NCI-H748 treated with DMSO at 0.1 percent for 48 hours (cell line): ENCODE measurements at regions not wholly inside any gene's neighbourhood (a gene's known extent, or its start where the extent isn't known, plus 50 kb on each side); places are given as distances from the start of the nearest gene placed in this dataset.

Experiments used
- DNase-seq: peaks from one replicate; lab custom pipeline; 2025; lab: John Stamatoyannopoulos, UW

GRCh38 chr21:17406202-17406601 is 106.6 kb upstream of the CXADR start:
- DNase-seq, result no peak

DNA sequence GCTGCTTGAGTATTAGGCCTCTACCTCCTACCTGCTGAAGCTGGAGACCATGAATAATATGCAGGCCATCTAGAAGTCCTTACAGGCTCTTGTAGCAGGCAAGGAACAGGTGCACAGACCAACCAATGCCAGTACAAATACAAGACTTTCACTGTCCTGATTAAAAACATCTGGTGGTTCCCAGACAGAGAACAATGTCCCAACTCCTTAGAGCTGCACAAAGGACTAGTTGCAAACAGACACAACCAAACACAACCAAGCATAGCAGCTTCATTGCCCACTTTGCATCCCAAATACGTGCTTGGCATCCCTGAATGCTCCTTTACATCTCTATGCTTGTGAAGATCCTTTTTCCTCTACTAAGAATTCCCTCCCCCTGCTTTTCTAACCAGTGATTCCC is 98.1 kb upstream of the CXADR start:
- DNase-seq, result no peak

DNA sequence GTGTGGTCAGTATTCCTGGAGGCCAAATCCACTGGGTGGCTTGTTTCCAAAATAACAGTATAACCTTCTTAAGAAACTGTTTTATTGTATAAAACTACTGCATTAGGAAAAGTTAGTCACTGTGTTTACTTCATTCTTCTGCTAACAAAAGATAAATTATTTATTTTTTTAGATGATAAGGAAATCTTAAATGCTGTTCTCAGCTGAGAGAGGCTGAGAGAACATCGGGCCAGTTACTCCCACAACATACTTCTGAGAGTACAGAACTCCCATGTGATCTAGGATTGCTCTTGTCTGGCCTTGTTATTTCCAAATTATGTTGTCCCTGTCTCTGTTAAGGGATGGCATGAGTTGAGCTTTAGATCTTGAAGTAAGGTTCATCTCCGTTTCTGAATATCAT is 96.7 kb upstream of the CXADR start:
- DNase-seq, result no peak

GRCh38 chr21:17422931-17423330 is 89.9 kb upstream of the CXADR start:
- DNase-seq, result no peak

DNA sequence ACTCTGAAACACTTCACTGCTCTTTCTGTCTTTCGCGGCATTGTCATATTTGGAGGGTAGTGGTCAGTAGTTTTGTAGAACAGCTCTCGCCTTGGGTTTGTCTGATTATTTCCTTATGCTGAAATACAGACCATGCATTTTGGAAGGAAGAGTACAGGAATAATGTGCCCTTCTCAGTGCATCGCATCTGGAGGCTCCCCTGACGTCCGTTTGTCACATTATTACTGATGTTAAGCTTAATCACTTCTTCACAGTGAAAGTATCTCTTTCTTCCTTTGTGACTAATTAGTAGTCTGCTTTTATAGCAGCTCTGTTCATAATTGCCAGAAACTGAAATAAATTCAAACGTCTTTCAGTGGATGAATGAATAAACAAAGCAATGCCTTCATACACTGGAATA is 85.7 kb upstream of the CXADR start:
- DNase-seq, result no peak

GRCh38 chr21:17427831-17428483 is 84.9 kb upstream of the CXADR start:
- DNase-seq, result no peak

DNA sequence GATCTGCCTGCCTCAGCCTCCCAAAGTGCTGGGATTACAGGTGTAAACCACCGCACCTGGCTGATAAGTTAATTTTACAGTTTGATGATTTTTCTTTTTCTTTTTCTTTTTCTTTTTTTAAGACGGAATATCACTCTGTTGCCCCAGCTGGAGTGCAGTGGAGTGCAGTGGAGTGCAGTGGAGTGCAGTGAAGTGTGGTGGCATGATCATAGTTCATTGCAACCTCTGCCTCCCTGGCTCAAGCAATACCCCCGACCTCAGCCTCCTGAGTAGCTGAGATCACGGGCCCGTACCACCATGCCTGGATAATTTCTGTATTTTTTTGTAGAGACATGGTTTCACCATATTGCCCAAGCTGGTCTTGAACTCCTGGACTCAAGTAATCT is 84.4 kb upstream of the CXADR start:
- no peak for DNase-seq

DNA sequence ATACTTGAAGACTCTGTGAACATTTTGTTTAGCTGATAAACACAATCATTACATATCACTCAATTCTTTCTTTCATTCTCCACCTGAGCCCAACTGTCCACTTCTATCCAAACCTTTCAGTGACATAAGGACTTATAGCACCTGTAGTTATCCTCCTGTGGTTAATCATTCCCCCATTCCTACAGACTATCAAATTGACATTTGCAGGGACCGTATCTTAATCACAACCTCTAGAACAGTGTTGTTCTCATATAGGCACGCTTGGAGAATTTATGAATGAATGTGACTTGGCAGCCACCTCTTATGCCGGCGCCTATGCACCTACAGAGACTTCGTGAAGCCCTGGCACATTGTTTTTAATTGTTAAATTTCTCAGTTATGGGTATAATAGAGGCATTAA is 83.9 kb upstream of the CXADR start:
- no peak for DNase-seq

GRCh38 chr21:17429936-17430335 is 82.9 kb upstream of the CXADR start:
- DNase-seq, result no peak

DNA sequence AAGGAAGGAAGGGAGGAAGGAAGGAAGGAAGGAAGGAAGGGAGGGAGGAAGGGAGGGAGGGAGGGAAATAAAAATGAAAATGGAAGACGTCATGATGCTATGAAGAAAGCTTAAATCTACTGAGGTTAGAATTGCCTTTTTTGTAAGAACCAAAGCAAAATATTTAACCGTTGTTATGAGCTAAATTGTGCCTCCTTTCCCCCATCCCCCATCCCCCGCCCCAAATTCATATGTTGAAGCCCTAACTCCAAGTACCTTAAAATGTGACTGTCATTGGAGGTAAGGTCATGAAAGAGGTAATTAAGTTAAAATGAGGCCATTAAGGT is 80.1 kb upstream of the CXADR start:
- no peak for DNase-seq

- DNase-seq, result no peak
Measured at GRCh38 chr21:17433730-17434129, 79.1 kb upstream of the CXADR start.

DNA sequence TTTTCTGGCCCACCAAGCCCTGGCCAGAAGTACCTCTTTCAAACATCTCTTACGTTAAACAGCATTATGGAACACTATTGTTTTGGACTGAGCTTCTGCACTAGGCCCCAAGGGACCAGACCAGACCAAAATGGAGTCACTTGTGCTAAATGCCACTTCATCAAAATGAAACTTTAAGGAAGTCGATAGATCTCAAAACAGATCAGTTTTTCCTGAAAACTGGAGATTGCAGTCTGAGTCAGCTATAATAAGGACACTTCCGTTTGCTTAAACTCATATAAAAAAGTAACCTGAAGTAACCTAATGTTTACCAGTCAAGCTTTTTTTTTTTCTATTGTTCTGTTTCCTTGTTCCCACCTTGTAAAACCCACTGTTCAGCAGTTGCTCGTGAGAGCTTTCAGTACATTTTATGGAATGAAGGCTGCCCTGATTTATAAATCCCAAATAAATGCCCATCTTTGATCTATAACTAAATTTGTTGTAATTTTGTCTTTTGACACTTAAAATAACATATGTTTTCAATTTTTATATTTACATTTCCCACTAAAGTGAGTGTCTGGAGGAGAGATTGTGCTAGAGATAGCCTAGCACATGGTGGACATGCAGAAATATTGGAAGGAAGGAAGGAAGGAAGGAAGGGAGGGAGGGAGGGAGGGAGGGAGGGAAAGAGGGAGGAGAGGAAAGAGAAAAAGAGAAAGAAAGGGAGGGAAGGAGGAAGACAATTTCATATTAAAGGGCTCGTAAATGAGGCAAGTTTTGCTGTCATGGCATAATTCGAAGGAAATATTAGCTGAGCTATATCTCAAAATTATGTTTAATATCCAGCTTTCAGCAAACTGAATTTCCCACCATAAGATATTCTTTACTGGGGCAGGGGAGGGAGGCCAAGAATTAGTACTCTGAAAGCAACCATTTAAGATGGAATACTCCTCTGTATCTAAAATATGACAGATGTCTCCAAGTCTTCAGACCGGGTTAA is 77.0 kb upstream of the CXADR start:
- no peak for DNase-seq

DNA sequence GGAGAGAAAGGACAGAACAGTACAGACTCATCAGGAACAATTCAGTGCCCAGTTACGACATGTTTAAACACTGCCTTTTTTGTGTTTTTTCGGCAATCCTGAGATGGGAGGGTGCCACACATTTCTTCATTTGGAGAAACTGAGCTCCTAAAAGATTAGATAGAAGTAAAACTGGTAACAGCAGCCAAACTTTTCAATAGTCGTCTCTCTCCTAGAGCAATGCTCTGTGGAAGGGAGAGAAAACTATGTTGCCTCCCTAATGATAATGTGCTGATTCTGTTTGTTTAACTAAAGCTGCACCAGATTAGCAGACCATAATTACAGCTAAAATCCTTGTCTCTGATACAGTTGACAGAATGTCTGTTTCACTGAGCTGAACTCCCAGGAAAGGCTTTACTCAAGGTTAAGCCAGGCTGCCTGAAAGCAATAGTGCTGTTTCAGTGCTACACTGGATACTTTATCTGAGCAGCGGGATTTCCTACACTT is 76.2 kb upstream of the CXADR start:
- peak; percentile 47 for DNase-seq

DNA sequence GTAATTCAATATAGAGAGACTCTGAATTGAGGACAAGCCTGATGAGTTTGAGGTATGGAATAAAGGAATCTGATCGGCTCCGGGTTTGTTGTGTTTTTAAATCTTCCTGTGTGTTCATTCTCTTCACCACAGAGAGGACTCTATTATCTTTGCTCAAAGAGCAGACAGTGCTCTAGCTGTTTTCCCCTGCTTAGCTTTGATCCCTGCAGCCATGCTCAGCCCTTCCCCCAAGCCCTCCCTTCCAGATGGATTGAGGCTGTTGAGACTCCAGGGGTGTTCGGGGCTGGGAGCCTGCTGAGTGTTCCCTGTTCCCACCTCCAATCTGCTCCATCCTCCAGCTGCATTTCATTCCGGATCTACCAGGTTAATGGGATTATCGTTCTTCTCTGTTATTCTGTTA is 74.2 kb upstream of the CXADR start:
- DNase-seq, result peak; percentile 1

GRCh38 chr21:17440969-17441368 is 71.9 kb upstream of the CXADR start:
- no peak for DNase-seq

- DNase-seq, result peak; percentile 19
Measured at GRCh38 chr21:17441370-17441769, 71.5 kb upstream of the CXADR start.

DNA sequence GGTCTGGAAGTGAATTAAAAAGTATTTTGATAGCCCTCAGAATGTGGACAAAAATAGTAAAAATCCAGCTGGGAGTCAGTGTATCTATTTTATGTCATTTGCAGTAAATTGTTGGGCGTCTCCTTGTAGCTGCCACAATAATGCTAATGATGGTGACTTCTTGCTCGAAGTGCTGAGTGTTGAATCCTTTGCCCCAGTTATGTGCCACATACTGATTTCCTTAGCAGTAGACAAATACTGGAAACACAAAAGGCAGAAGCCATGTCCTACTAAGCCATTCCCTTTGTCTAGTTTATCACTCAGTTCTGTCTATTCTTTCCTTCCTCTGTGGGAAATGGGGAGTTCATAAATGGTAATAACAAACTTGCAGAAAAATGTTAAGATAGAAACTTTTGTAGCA is 70.7 kb upstream of the CXADR start:
- no peak for DNase-seq

DNA sequence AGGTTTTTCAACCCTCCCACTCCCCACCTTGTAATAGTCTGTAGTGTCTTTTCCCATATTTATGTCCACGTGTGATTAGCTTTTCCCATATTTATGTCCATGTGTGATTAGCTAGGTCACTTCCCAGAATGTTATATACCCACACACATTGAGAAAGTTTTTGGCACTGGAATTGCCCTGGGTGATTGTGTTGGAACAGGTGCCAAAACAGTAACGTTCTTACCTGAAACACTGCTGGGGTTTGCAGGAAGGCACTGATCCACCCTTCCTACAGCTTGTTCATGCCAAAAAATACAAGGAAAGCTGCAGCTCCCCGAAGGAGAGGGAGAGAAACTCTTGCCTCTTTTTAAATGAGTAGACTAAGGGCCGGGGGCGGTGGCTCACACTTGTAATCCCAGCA is 68.0 kb upstream of the CXADR start:
- DNase-seq, result no peak

DNA sequence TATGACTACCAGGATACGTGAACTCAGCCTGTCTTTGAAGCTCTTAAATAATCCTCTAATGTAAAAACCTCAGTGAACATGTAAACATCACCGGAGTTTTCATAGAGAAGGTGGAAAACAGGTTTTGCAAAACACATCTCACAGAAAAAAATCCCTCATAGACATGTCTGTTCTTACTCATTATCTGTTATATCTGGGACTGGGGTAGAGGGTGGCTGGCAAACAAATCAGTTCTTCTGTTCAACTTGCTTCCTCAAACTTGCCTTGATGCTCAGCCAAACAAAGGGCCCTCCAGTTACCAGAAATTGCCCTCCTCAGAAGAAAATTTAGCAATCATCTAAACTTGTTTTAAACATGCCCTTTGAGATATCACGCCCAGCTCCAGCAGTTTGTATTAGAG is 66.1 kb upstream of the CXADR start:
- no peak for DNase-seq

DNA sequence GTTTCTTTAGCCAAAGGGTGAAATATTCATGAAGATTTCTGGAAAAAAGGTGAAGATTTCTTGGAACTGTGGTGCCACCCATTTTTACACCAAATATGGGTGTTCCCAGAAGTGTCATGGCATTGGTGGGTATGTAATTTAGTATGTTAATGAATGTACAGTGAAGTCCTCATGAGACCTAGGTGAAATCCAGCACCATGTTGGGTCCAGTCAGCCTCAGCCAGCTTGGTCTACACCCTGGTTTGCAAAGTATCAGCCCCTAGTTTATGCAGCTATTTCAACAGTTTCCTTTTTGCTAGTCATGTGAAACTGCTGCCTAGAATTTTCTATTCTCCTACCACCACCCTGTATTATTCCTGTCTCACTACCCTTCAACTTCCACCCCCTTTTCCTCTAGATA is 63.1 kb upstream of the CXADR start:
- DNase-seq, result no peak

- no peak for DNase-seq
Measured at GRCh38 chr21:17451364-17451891, 61.4 kb upstream of the CXADR start.

- peak; percentile 73 for DNase-seq
Measured at GRCh38 chr21:17454315-17455027, 58.4 kb upstream of the CXADR start.

GRCh38 chr21:17455028-17455353 is 57.9 kb upstream of the CXADR start:
- DNase-seq, result no peak
